Upper lobe of left lung (tissue), 4 donors: ENCODE measurements at regions not wholly inside any gene's neighbourhood (a gene's known extent, or its start where the extent isn't known, plus 50 kb on each side); places are given as distances from the start of the nearest gene placed in this dataset.

Experiments used
- POLR2A ChIP-seq, 4 donors: fragments of 450-650 bp; IDR thresholded peaks; one replicate each; pipeline ENCODE4 v1.5.1; 2016 to 2017; ENCODE audit warnings: antibody characterized with exemption in 4 of 4, mild to moderate bottlenecking in 2 of 4
- TF ChIP-seq, protein P1 (sequence below), 6 experiments: fragments of 450-650 bp in 4 of 6; fragments of 200-600 bp in 2 of 6; sonication (generic) in 2 of 6; IDR thresholded peaks; one replicate each; pipeline ENCODE4 v1.5.1; 2016 to 2019; ENCODE audit warnings: antibody characterized with exemption in 6 of 6

DNA sequence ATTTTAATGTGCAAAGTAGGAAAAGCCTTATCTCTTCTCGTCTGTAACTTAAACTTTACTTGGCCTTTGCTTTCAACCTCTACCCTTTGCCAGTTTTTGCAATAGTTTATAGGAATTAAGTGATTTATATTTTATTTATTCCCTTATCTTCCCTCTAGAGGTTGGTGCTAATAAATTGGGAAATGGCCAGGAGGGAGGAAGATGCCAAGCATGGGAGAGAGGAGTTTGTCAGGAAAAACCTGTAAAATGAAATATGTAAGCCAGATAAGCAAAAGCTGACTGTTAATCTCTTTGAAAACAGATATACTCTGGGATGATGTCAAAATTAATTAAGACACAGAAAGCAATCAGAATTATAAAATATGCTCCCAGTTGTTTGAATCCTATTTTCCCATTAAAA is 484.5 kb downstream of the NR2F1-AS1 start:
- TF ChIP-seq, protein P1, sequence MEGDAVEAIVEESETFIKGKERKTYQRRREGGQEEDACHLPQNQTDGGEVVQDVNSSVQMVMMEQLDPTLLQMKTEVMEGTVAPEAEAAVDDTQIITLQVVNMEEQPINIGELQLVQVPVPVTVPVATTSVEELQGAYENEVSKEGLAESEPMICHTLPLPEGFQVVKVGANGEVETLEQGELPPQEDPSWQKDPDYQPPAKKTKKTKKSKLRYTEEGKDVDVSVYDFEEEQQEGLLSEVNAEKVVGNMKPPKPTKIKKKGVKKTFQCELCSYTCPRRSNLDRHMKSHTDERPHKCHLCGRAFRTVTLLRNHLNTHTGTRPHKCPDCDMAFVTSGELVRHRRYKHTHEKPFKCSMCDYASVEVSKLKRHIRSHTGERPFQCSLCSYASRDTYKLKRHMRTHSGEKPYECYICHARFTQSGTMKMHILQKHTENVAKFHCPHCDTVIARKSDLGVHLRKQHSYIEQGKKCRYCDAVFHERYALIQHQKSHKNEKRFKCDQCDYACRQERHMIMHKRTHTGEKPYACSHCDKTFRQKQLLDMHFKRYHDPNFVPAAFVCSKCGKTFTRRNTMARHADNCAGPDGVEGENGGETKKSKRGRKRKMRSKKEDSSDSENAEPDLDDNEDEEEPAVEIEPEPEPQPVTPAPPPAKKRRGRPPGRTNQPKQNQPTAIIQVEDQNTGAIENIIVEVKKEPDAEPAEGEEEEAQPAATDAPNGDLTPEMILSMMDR (IDR thresholded peaks at IDR 0.05), result no peak
- no peak for TF ChIP-seq POLR2A (IDR thresholded peaks at IDR 0.05)
